ENCODE measurements at regions not wholly inside any gene's neighbourhood (a gene's known extent, or its start where the extent isn't known, plus 50 kb on each side); places are given as distances from the start of the nearest gene placed in this dataset.

DNA sequence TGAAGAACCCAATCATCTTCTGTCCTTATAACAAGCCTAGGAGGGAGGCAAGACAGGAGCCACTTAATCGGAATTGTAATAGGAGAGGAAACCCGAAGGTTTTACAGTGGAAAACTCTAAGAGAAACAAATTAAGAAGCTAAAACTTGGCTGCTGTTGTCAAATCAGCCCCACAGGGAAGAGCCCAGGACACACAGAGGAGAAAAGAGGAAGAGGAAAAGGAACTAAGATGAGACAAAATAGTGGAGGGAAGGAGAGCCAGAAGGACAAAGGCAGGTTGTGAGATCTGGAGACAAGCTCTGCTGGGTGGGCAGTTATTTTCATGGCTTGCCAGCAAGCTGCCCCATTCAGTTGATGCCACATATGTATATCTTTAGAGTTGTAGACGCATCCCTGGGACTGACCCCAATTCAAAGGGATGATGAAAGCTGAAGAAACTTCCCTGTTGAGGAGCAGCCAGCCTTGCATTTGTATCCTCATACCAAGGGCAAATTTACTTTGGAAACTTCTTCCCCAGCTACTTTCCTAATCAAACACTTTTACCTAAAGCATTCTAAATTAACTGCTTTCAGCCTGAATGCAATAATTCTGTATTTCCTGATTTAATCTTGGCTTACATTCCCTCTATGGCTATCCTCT is 499.8 kb upstream of the MEIS1 start:
- Mint-ChIP-seq H3K4me1 (peaks cover 7% of the 10 kb centered on the region), H3K27me3 (ENCODE audit: low read depth in 3 of 3) (no peaks in the 10 kb centered on the region), H3K36me3 (no peaks in the 10 kb centered on the region), H3K4me3 (no peak overlapping the region), H3K9me3 (peaks cover 0 to 2% (median 0%) of the 10 kb centered on the region in 7 donors), H3K27ac (no peak overlapping the region)
- H3K36me3 ChIP-seq (replicated peaks in 1 of 2; ENCODE audit: control insufficient read depth in 1 of 2, insufficient read depth in 2 of 2, low read length in 2 of 2) = no peaks in the 10 kb centered on the region
- no peaks in the 10 kb centered on the region for H3K4me1 ChIP-seq (ENCODE audit: control insufficient read depth in 1 of 2, insufficient read depth in 2 of 2, low read length in 2 of 2)
- TF ChIP-seq CTCF (IDR thresholded peaks at IDR 0.05) = no peak
- H3K27me3 ChIP-seq (ENCODE audit: control insufficient read depth in 2 of 2, insufficient read depth in 2 of 2, low read length in 2 of 2) = no peaks in the 10 kb centered on the region
- no peak overlapping the region for H3K4me3 ChIP-seq (replicated peaks in 1 of 3; ENCODE audit: low read depth in 2 of 3, low read length in 3 of 3)
- no peak overlapping the region for H3K27ac ChIP-seq (ENCODE audit: low read depth in 1 of 2, low read length in 2 of 2)
- no peak overlapping the region for H3K4me2 ChIP-seq (replicated peaks; ENCODE audit: extremely low read depth, low read length, poor library complexity, severe bottlenecking)
- no peak for DNase-seq
- no peak overlapping the region for H2AFZ ChIP-seq (ENCODE audit: insufficient read depth, low read depth, low read length, poor library complexity, severe bottlenecking)
- no peaks in the 10 kb centered on the region for H4K20me1 ChIP-seq (ENCODE audit: insufficient read depth, low read length)
- no peak overlapping the region for H3K9ac ChIP-seq (ENCODE audit: insufficient read depth, low read length, poor library complexity, severe bottlenecking)
- WGBS (ENCODE audit: insufficient coverage) = 93% methylated on average over 3 of the region's 3 CpGs
- no peaks in the 10 kb centered on the region for H3K9me3 ChIP-seq (replicated peaks in 1 of 2; ENCODE audit: control insufficient read depth in 1 of 2, insufficient read depth in 1 of 2, low read length in 2 of 2)
- H3K79me2 ChIP-seq (ENCODE audit: insufficient read depth, low read length) = no peaks in the 10 kb centered on the region
- intact Hi-C loops (cut with micrococcal nuclease) = no loop called here

DNA sequence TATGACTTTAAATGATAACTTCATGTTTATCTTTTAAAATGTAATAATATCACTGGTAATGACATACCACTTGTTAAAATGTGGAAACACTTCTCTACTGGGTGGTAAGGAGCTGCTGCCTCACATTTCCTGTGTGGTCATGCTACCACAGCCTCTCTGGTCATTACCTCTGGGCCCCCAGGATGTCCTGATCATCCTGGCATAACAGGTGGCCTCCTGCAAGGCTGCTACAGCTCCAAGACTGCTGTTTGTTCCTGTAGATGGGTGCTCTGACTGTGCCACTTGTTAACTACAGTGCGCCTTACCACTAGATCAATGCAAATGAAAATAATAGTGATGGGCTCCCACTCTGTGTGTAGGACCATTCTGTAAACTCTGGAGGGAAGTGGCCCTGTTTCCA is 500.2 kb upstream of the SPRED2 start:
- Mint-ChIP-seq H3K36me3 (no peaks in the 10 kb centered on the region), H3K4me1 (peaks cover 7% of the 10 kb centered on the region)
- TF ChIP-seq CTCF (IDR thresholded peaks at IDR 0.05) = no peak

More for the DNA sequence above, 500.2 kb upstream of the SPRED2 start:
- Mint-ChIP-seq H3K9me3 (peaks cover 0 to 5% (median 2%) of the 10 kb centered on the region in 7 donors), H3K4me3 (no peak overlapping the region), H3K27ac (no peak overlapping the region), H3K27me3 (ENCODE audit: low read depth in 3 of 3) (no peaks in the 10 kb centered on the region)
- H3K4me2 ChIP-seq (replicated peaks; ENCODE audit: extremely low read depth, low read length, poor library complexity, severe bottlenecking) = no peak overlapping the region
- intact Hi-C loops (cut with micrococcal nuclease) = no loop called here
- DNase-seq = no peak
- no peaks in the 10 kb centered on the region for H3K79me2 ChIP-seq (ENCODE audit: insufficient read depth, low read length)
- no peaks in the 10 kb centered on the region for H3K36me3 ChIP-seq (replicated peaks in 1 of 2; ENCODE audit: control insufficient read depth in 1 of 2, insufficient read depth in 2 of 2, low read length in 2 of 2)
- no peaks in the 10 kb centered on the region for H3K4me1 ChIP-seq (ENCODE audit: control insufficient read depth in 1 of 2, insufficient read depth in 2 of 2, low read length in 2 of 2)
- H3K9me3 ChIP-seq (replicated peaks in 1 of 2; ENCODE audit: control insufficient read depth in 1 of 2, insufficient read depth in 1 of 2, low read length in 2 of 2) = no peaks in the 10 kb centered on the region
- H3K27me3 ChIP-seq (ENCODE audit: control insufficient read depth in 2 of 2, insufficient read depth in 2 of 2, low read length in 2 of 2) = no peaks in the 10 kb centered on the region
- no peaks in the 10 kb centered on the region for H4K20me1 ChIP-seq (ENCODE audit: insufficient read depth, low read length)
- H3K4me3 ChIP-seq (replicated peaks in 1 of 3; ENCODE audit: low read depth in 2 of 3, low read length in 3 of 3) = no peak overlapping the region
- WGBS (ENCODE audit: insufficient coverage) = no CpG with 5 or more reads among the region's 1 CpG
- H2AFZ ChIP-seq (ENCODE audit: insufficient read depth, low read depth, low read length, poor library complexity, severe bottlenecking) = no peak overlapping the region
- H3K27ac ChIP-seq (ENCODE audit: low read depth in 1 of 2, low read length in 2 of 2) = no peak overlapping the region
- H3K9ac ChIP-seq (ENCODE audit: insufficient read depth, low read length, poor library complexity, severe bottlenecking) = no peak overlapping the region

All from CD14-positive monocyte (primary cell).